A673 (cell line): ENCODE measurements at regions not wholly inside any gene's neighbourhood (a gene's known extent, or its start where the extent isn't known, plus 50 kb on each side); places are given as distances from the start of the nearest gene placed in this dataset.

Experiments
- CTCF ChIP-seq: fragments of 300-800, 200-600 bp; sonication (generic); conservative IDR thresholded peaks from 2 replicates; pipeline ENCODE4 v1.5.1; 2017; ENCODE audit warnings: low read depth, mild to moderate bottlenecking, antibody characterized with exemption, low read length, moderate library complexity, mixed read lengths
- EZH2 ChIP-seq: fragments of 200-600 bp; sonication (generic); IDR thresholded peaks from 2 replicates; pipeline ENCODE4 v1.6.1; 2017; ENCODE audit warnings: borderline replicate concordance, low read depth, mild to moderate bottlenecking, mixed read lengths, antibody characterized with exemption, low read length; ENCODE audit not compliant: poor library complexity, severe bottlenecking

GRCh38 chr16:8483396-8483795 lies 106.9 kb downstream of the TMEM114 start:
- TF ChIP-seq CTCF (no peak), EZH2 (no peak)
